Activated T-cell treated with anti-CD3 and anti-CD28 coated beads, Interleukin-2, amount 50 U/mL, for 72 hours (primary cell): ENCODE measurements at regions not wholly inside any gene's neighbourhood (a gene's known extent, or its start where the extent isn't known, plus 50 kb on each side); places are given as distances from the start of the nearest gene placed in this dataset.
"Not testable (repeated sequence)": the region's sequence is repeated elsewhere in the genome, so short reads cannot be mapped to it uniquely, and the experiment has no call there.

ENCODE experiments used
- ATAC-seq, 2 donors: fragments of 150-1000 bp; cut with Tn5 transposase; replicated peaks in 1 of 2; 2 replicates each; pipeline ENCODE4 v1.10.0; 2021; ENCODE audit warnings: moderate library complexity in 2 of 2, mild to moderate bottlenecking in 1 of 2
- DNase-seq, 2 donors: peaks; one replicate each; pipeline ENCODE4 v3.0.0; 2021 to 2022; ENCODE audit warnings: mixed read lengths in 1 of 2
- H3K27ac Mint-ChIP-seq: one replicate; pipeline ENCODE4 v1.8.0; 2022; ENCODE audit warnings: mild to moderate bottlenecking, moderate library complexity, mixed read lengths
- H3K27me3 Mint-ChIP-seq: one replicate; pipeline ENCODE4 v1.8.0; 2022; ENCODE audit warnings: low read depth, mixed read lengths
- H3K36me3 Mint-ChIP-seq, 2 donors: one replicate each; pipeline ENCODE4 v1.8.0; 2022; ENCODE audit warnings: mixed read lengths in 2 of 2, mild to moderate bottlenecking in 1 of 2; ENCODE audit not compliant: insufficient read depth in 2 of 2
- H3K4me1 Mint-ChIP-seq: one replicate; pipeline ENCODE4 v1.8.0; 2022; ENCODE audit warnings: low read depth, mixed read lengths
- H3K4me3 Mint-ChIP-seq, 2 donors: one replicate each; pipeline ENCODE4 v1.8.0; 2022; ENCODE audit warnings: mild to moderate bottlenecking in 2 of 2, mixed read lengths in 2 of 2, moderate library complexity in 2 of 2
- H3K9me3 Mint-ChIP-seq, 2 donors: one replicate each; pipeline ENCODE4 v1.8.0; 2022; ENCODE audit warnings: mixed read lengths in 2 of 2

- DNase-seq (no peak), ATAC-seq (no peak)
- Mint-ChIP-seq H3K27me3 (no peaks in the 10 kb centered on the region), H3K27ac (no peak overlapping the region), H3K36me3 (peaks cover 2% of the 10 kb centered on the region in 2 donors), H3K9me3 (peaks cover 3 to 4% of the 10 kb centered on the region in 2 donors), H3K4me1 (no peaks in the 10 kb centered on the region), H3K4me3 (no peak overlapping the region)
Measured at GRCh38 chr7:81002421-81002820, 83.6 kb upstream of the SEMA3C start.

- H3K36me3 Mint-ChIP-seq = no peaks in the 10 kb centered on the region
- H3K4me1 Mint-ChIP-seq = no peaks in the 10 kb centered on the region
- peaks cover 4 to 9% of the 10 kb centered on the region in 2 donors for H3K9me3 Mint-ChIP-seq
- H3K4me3 Mint-ChIP-seq = no peak overlapping the region
- no peaks in the 10 kb centered on the region for H3K27me3 Mint-ChIP-seq
- ATAC-seq = no peak
- DNase-seq = no peak
- no peak overlapping the region for H3K27ac Mint-ChIP-seq
Measured at GRCh38 chr7:80999771-81000170, 80.9 kb upstream of the SEMA3C start.

GRCh38 chr7:80999100-80999499 lies 80.2 kb upstream of the SEMA3C start:
- H3K9me3 Mint-ChIP-seq = peaks cover 4 to 9% of the 10 kb centered on the region in 2 donors

GRCh38 chr7:80997841-80998240 lies 79.0 kb upstream of the SEMA3C start:
- H3K36me3 Mint-ChIP-seq = no peaks in the 10 kb centered on the region

More at GRCh38 chr7:80999100-80999499, 80.2 kb upstream of the SEMA3C start:
- ATAC-seq (no peak), DNase-seq (no peak)
- no peak overlapping the region for H3K27ac Mint-ChIP-seq
- H3K4me3 Mint-ChIP-seq = no peak overlapping the region
- no peaks in the 10 kb centered on the region for H3K4me1 Mint-ChIP-seq
- H3K27me3 Mint-ChIP-seq = no peaks in the 10 kb centered on the region
- H3K36me3 Mint-ChIP-seq = no peaks in the 10 kb centered on the region

GRCh38 chr7:80996236-80996635 lies 77.4 kb upstream of the SEMA3C start:
- not testable (repeated sequence) for H3K4me1 Mint-ChIP-seq, H3K36me3 Mint-ChIP-seq, DNase-seq, ATAC-seq, H3K27me3 Mint-ChIP-seq, H3K27ac Mint-ChIP-seq, H3K4me3 Mint-ChIP-seq
- H3K9me3 Mint-ChIP-seq = peaks cover 4 to 10% of the 10 kb centered on the region in 2 donors

More at GRCh38 chr7:80997841-80998240, 79.0 kb upstream of the SEMA3C start:
- Mint-ChIP-seq H3K4me3 (no peak overlapping the region), H3K27ac (no peak overlapping the region), H3K9me3 (peaks cover 4 to 10% of the 10 kb centered on the region in 2 donors), H3K27me3 (no peaks in the 10 kb centered on the region), H3K4me1 (no peaks in the 10 kb centered on the region)
- ATAC-seq (no peak), DNase-seq (no peak)

GRCh38 chr7:80991654-80992053 lies 72.8 kb upstream of the SEMA3C start:
- no peaks in the 10 kb centered on the region for H3K36me3 Mint-ChIP-seq
- ATAC-seq = no peak
- no peak overlapping the region for H3K4me3 Mint-ChIP-seq
- H3K27me3 Mint-ChIP-seq = no peaks in the 10 kb centered on the region
- peaks cover 4 to 8% of the 10 kb centered on the region in 2 donors for H3K9me3 Mint-ChIP-seq
- no peak for DNase-seq
- no peak overlapping the region for H3K27ac Mint-ChIP-seq
- H3K4me1 Mint-ChIP-seq = no peaks in the 10 kb centered on the region

- Mint-ChIP-seq H3K9me3 (peaks cover 0 to 3% of the 10 kb centered on the region in 2 donors), H3K27me3 (no peaks in the 10 kb centered on the region), H3K4me3 (no peak overlapping the region), H3K36me3 (no peaks in the 10 kb centered on the region), H3K4me1 (no peaks in the 10 kb centered on the region), H3K27ac (no peak overlapping the region)
- ATAC-seq (no peak), DNase-seq (no peak)
Measured at GRCh38 chr7:80984619-80985018, 65.8 kb upstream of the SEMA3C start.

GRCh38 chr7:80981405-80981804 lies 62.6 kb upstream of the SEMA3C start:
- Mint-ChIP-seq H3K36me3 (no peaks in the 10 kb centered on the region), H3K4me1 (no peaks in the 10 kb centered on the region), H3K27me3 (no peaks in the 10 kb centered on the region), H3K4me3 (no peak overlapping the region), H3K27ac (no peak overlapping the region), H3K9me3 (peaks cover under 1 to 3% of the 10 kb centered on the region in 2 donors)
- DNase-seq (no peak), ATAC-seq (no peak)

- H3K4me1 Mint-ChIP-seq = no peaks in the 10 kb centered on the region
- no peak for DNase-seq
- peaks cover 3% of the 10 kb centered on the region in 2 donors for H3K9me3 Mint-ChIP-seq
- no peak for ATAC-seq
- no peak overlapping the region for H3K4me3 Mint-ChIP-seq
- no peaks in the 10 kb centered on the region for H3K36me3 Mint-ChIP-seq
- no peaks in the 10 kb centered on the region for H3K27me3 Mint-ChIP-seq
- no peak overlapping the region for H3K27ac Mint-ChIP-seq
Measured at GRCh38 chr7:80977751-80978150, 58.9 kb upstream of the SEMA3C start.

GRCh38 chr7:80974396-80975358 lies 55.8 kb upstream of the SEMA3C start:
- Mint-ChIP-seq H3K4me1 (no peaks in the 10 kb centered on the region), H3K9me3 (peaks cover 0 to 3% of the 10 kb centered on the region in 2 donors), H3K27ac (no peak overlapping the region), H3K36me3 (no peaks in the 10 kb centered on the region), H3K27me3 (no peaks in the 10 kb centered on the region), H3K4me3 (no peak overlapping the region)
- no peak for DNase-seq
- no peak for ATAC-seq

GRCh38 chr7:80971225-80971624 lies 52.4 kb upstream of the SEMA3C start:
- Mint-ChIP-seq H3K9me3 (peaks cover 4% of the 10 kb centered on the region in 2 donors), H3K27me3 (no peaks in the 10 kb centered on the region), H3K4me3 (no peak overlapping the region), H3K27ac (no peak overlapping the region), H3K36me3 (no peaks in the 10 kb centered on the region), H3K4me1 (no peaks in the 10 kb centered on the region)
- DNase-seq = no peak
- ATAC-seq = no peak
